Small intestine (tissue), 7 donors: ENCODE measurements at regions not wholly inside any gene's neighbourhood (a gene's known extent, or its start where the extent isn't known, plus 50 kb on each side); places are given as distances from the start of the nearest gene placed in this dataset.

Experiments
- DNase-seq, 2 donors: peaks; one replicate each; pipeline versions ENCODE4 v3.0.0 to v3.0.0-alpha.2; 2013
- FAIRE-seq: peaks from 2 replicates; lab custom pipeline; 2012; peaks lifted over from hg19 to GRCh38; lab: Jason Lieb, UNC
- H3K27ac ChIP-seq, 3 donors: one replicate each; pipeline ENCODE4 v1.5.1; 2013; ENCODE audit warnings: low read length in 2 of 3, mild to moderate bottlenecking in 2 of 3, control low read depth in 1 of 3, inconsistent platforms in 1 of 3, low read depth in 1 of 3, moderate library complexity in 1 of 3
- H3K27me3 ChIP-seq, 3 donors: one replicate each; pipeline ENCODE4 v1.6.1; 2013; ENCODE audit warnings: low read length in 3 of 3, inconsistent platforms in 1 of 3; ENCODE audit not compliant: control insufficient read depth in 3 of 3, insufficient read depth in 3 of 3
- H3K36me3 ChIP-seq, 3 donors: one replicate each; pipeline ENCODE4 v1.6.1; 2013; ENCODE audit warnings: low read length in 3 of 3, inconsistent platforms in 1 of 3, low read depth in 1 of 3, mild to moderate bottlenecking in 1 of 3, moderate library complexity in 1 of 3; ENCODE audit not compliant: control insufficient read depth in 3 of 3, insufficient read depth in 2 of 3
- H3K4me1 ChIP-seq, 3 donors: one replicate each; pipeline ENCODE4 v1.6.1; 2013; ENCODE audit warnings: low read length in 2 of 3, inconsistent platforms in 1 of 3, low read depth in 1 of 3, mild to moderate bottlenecking in 1 of 3, moderate library complexity in 1 of 3; ENCODE audit not compliant: control insufficient read depth in 3 of 3, insufficient read depth in 2 of 3
- H3K4me3 ChIP-seq, 3 donors: one replicate each; pipeline ENCODE4 v1.5.1; 2013; ENCODE audit warnings: low read length in 3 of 3, control low read depth in 1 of 3, inconsistent platforms in 1 of 3, low read depth in 1 of 3, mild to moderate bottlenecking in 1 of 3, moderate library complexity in 1 of 3
- H3K9me3 ChIP-seq, 2 donors: one replicate each; pipeline ENCODE4 v1.6.1; 2013; ENCODE audit warnings: low read depth in 1 of 2, low read length in 1 of 2; ENCODE audit not compliant: control insufficient read depth in 2 of 2, insufficient read depth in 1 of 2
- WGBS, 3 donors: extraction: QIAGEN DNeasy Blood & Tissue Kit; methylation state at CpG; one replicate each; pipeline ENCODE4 v1.1.7; 2013; 5-methylcytosine and 5-hydroxymethylcytosine counted together
- donor health status: healthy with polysubstance abuse.
- donor health status: control.
- donor health status: control.
- donor health status: Bipolar disorder and iron deficiency.
- donor health status: healthy.

- DNase-seq (no peak), FAIRE-seq (no peak)
- Histone ChIP-seq H3K27ac (no peak overlapping the region), H3K4me3 (no peak overlapping the region), H3K36me3 (no peaks in the 10 kb centered on the region), H3K27me3 (no peaks in the 10 kb centered on the region), H3K4me1 (no peaks in the 10 kb centered on the region), H3K9me3 (no peaks in the 10 kb centered on the region)
- 76 to 82% (median 81%) methylated on average over 1 of the region's 1 CpG for WGBS, 3 donors
Measured at GRCh38 chr13:53351021-53351420, 322.4 kb downstream of the OLFM4 start.

DNA sequence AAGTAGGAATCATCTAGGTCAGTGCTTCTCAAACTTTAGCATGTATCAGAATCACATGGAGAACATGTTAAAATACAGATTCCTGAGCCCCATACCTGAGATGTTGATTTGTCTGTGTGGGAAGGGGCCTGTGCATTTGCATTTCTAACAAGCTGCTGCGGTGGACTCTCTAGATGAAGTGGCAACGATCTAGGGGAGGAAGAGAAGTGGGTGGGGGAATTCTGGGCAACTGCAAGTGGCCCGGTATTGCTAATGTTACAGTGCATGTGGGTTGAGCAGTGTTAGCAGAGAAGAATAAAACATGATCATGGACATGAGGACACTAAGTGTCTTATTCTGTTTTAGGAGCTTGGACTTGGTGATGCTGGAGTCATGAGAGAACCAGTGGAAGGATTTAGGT lies 329.0 kb downstream of the OLFM4 start:
- no peaks in the 10 kb centered on the region for H3K36me3 ChIP-seq
- FAIRE-seq (no peak), DNase-seq (no peak)
- WGBS, 3 donors: 63 to 73% (median 70%) methylated on average over 3 of the region's 3 CpGs
- no peaks in the 10 kb centered on the region for H3K4me1 ChIP-seq
- no peaks in the 10 kb centered on the region for H3K27me3 ChIP-seq
- no peaks in the 10 kb centered on the region for H3K9me3 ChIP-seq
- no peak overlapping the region for H3K4me3 ChIP-seq
- H3K27ac ChIP-seq: no peak overlapping the region

DNA sequence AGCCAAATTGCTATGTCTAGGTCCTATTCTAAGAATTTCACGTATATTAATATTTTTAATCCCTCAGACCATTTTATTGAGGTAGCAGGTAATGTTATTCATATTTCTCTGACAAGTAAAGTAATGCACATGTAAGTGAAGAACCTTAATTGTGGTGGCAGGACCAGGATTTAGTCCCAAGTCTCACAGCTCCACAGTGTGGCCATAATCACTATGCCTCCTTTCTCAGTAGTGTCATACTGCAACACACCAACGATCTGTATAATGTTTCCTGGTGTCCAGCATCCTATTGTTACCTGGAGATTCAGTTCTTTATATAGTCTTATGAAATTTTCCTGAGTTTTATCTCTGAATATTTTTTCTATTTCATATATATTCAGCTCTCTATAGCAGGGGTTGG lies 340.3 kb downstream of the OLFM4 start:
- Histone ChIP-seq H3K36me3 (no peaks in the 10 kb centered on the region), H3K4me1 (no peaks in the 10 kb centered on the region), H3K27ac (no peak overlapping the region), H3K9me3 (no peaks in the 10 kb centered on the region), H3K27me3 (no peaks in the 10 kb centered on the region), H3K4me3 (no peak overlapping the region)
- no peak for FAIRE-seq
- WGBS, 3 donors: 41 to 65% (median 50%) methylated on average over 2 of the region's 2 CpGs
- DNase-seq: no peak

GRCh38 chr13:53379485-53379884 lies 350.9 kb downstream of the OLFM4 start:
- Histone ChIP-seq H3K4me1 (no peaks in the 10 kb centered on the region), H3K27me3 (no peaks in the 10 kb centered on the region), H3K9me3 (no peaks in the 10 kb centered on the region), H3K27ac (no peak overlapping the region), H3K4me3 (no peak overlapping the region), H3K36me3 (no peaks in the 10 kb centered on the region)
- DNase-seq: no peak
- no peak for FAIRE-seq
- 88 to 94% (median 94%) methylated on average over 1 of the region's 1 CpG for WGBS, 3 donors

- FAIRE-seq (no peak), DNase-seq (no peak)
- no peaks in the 10 kb centered on the region for H3K4me1 ChIP-seq
- H3K4me3 ChIP-seq: no peak overlapping the region
- no peaks in the 10 kb centered on the region for H3K27me3 ChIP-seq
- no peaks in the 10 kb centered on the region for H3K36me3 ChIP-seq
- no peak overlapping the region for H3K27ac ChIP-seq
- whole genome bisulfite sequencing, 3 donors: 46 to 64% (median 51%) methylated on average over 3 of the region's 3 CpGs
- no peaks in the 10 kb centered on the region for H3K9me3 ChIP-seq
Measured at GRCh38 chr13:53382008-53382407, 353.4 kb downstream of the OLFM4 start.

GRCh38 chr13:53398051-53398450 lies 369.4 kb downstream of the OLFM4 start:
- H3K27ac ChIP-seq: no peak overlapping the region
- no peaks in the 10 kb centered on the region for H3K9me3 ChIP-seq
- WGBS, 3 donors: 71 to 78% (median 74%) methylated on average over 2 of the region's 2 CpGs
- no peaks in the 10 kb centered on the region for H3K4me1 ChIP-seq
- no peaks in the 10 kb centered on the region for H3K27me3 ChIP-seq
- no peak for DNase-seq
- no peaks in the 10 kb centered on the region for H3K36me3 ChIP-seq
- no peak for FAIRE-seq
- no peak overlapping the region for H3K4me3 ChIP-seq

GRCh38 chr13:53405616-53406015 lies 377.0 kb downstream of the OLFM4 start:
- Histone ChIP-seq H3K4me3 (no peak overlapping the region), H3K4me1 (no peaks in the 10 kb centered on the region), H3K36me3 (no peaks in the 10 kb centered on the region), H3K27ac (no peak overlapping the region), H3K9me3 (no peaks in the 10 kb centered on the region), H3K27me3 (no peaks in the 10 kb centered on the region)
- no peak for DNase-seq
- WGBS, 3 donors: 77 to 86% (median 83%) methylated on average over 8 of the region's 8 CpGs
- no peak for FAIRE-seq

GRCh38 chr13:53408306-53408705 lies 379.7 kb downstream of the OLFM4 start:
- 88 to 90% (median 89%) methylated on average over 8 of the region's 8 CpGs for WGBS, 3 donors
- Histone ChIP-seq H3K27ac (no peak overlapping the region), H3K4me3 (no peak overlapping the region), H3K36me3 (no peaks in the 10 kb centered on the region), H3K9me3 (no peaks in the 10 kb centered on the region), H3K27me3 (no peaks in the 10 kb centered on the region), H3K4me1 (no peaks in the 10 kb centered on the region)
- FAIRE-seq: no peak
- DNase-seq: no peak

DNA sequence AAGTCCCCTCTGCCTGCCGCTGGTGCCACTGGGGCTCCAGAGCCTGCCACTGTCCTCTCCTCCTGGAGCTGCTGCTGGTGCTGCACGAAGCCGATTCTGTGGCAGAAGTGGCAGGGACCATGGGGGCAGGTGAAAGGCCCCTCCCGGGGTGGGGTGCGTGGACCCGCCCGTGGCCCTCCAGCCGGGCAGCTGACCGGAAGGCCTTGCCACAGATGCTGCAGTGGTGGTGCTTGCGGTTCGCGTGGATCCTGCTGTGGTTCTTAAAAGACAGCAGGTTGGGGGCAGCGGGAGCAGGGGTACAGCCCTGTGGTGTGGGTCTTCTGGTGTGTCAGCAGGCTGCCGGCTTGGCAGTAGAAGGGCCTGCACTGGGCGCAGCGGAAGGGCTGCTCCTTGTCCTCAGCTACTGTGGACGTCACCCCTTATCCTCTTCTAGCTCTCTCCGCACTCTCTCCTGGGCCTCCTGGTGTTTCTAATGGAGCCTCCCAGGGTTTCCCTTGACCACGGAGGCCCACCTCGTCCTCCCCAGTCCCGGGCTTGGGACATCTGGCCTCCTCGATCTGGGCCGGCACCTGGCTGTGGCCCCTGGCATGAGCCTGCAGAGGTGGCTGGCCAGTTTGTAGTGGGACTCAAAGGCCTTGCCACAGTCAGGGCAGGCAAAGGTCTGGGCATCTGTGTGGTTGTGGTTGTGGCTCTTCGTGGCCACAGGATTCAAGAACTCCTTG lies 380.4 kb downstream of the OLFM4 start:
- no peaks in the 10 kb centered on the region for H3K27me3 ChIP-seq
- no peak overlapping the region for H3K4me3 ChIP-seq
- no peak for DNase-seq
- H3K4me1 ChIP-seq: no peaks in the 10 kb centered on the region
- no peaks in the 10 kb centered on the region for H3K9me3 ChIP-seq
- no peak overlapping the region for H3K27ac ChIP-seq
- 89 to 95% (median 91%) methylated on average over 23 to 24 of the region's 24 CpGs for WGBS, 3 donors
- H3K36me3 ChIP-seq: no peaks in the 10 kb centered on the region
- FAIRE-seq: no peak
